SK-N-SH (cell line): ENCODE measurements at regions not wholly inside any gene's neighbourhood (a gene's known extent, or its start where the extent isn't known, plus 50 kb on each side); places are given as distances from the start of the nearest gene placed in this dataset.

Experiments used
- CTCF ChIA-PET: fragments of 300-600, 350-600 bp; formaldehyde crosslinking; extraction: SDS; loops from one replicate; lab custom pipeline; 2021; lab: Yijun Ruan, JAX
- POLR2A ChIA-PET: fragments of 350-600 bp; sonication (Branson Sonifier 250); formaldehyde crosslinking; extraction: SDS; loops from one replicate; lab custom pipeline; 2020; ENCODE audit warnings: antibody characterized with exemption, inconsistent platforms; lab: Yijun Ruan, JAX
- DNase-seq: peaks from one replicate; pipeline ENCODE4 v3.0.0; 2012
- H2AFZ ChIP-seq: fragments of 200-600 bp; sonication (generic); 2 replicates; pipeline ENCODE4 v1.8.1; 2016; ENCODE audit warnings: antibody characterized with exemption, mild to moderate bottlenecking, low read depth
- H3F3A ChIP-seq: fragments of 200-600 bp; sonication (generic); replicated peaks from 2 replicates; pipeline ENCODE3; 2016; ENCODE audit warnings: antibody characterized with exemption, mild to moderate bottlenecking; ENCODE audit not compliant: insufficient read depth
- H3K27ac ChIP-seq, 2 experiments: fragments of 200-500 bp in 1 of 2; fragments of 200-600 bp in 1 of 2; sonication (Bioruptor generic) in 1 of 2; sonication (generic), shearing (Covaris generic) in 1 of 2; 2 replicates each; pipeline versions ENCODE4 v1.5.1 to v1.6.1; 2014 to 2016; ENCODE audit warnings: low read depth in 2 of 2, inconsistent platforms in 1 of 2, low read length in 1 of 2, mild to moderate bottlenecking in 1 of 2, mixed read lengths in 1 of 2
- H3K27me3 ChIP-seq: fragments of 200-600 bp; sonication (generic), shearing (Covaris generic); 2 replicates; pipeline ENCODE4 v1.6.1; 2016; ENCODE audit warnings: mixed run types; ENCODE audit not compliant: insufficient read depth
- H3K36me3 ChIP-seq, 2 experiments: fragments of 200-500 bp in 1 of 2; fragments of 200-600 bp in 1 of 2; sonication (Bioruptor generic) in 1 of 2; sonication (generic) in 1 of 2; replicated peaks in 1 of 2; 2 replicates each; pipeline versions ENCODE3 to v1.5.1; 2014 to 2016; ENCODE audit warnings: low read length in 1 of 2, mild to moderate bottlenecking in 1 of 2; ENCODE audit not compliant: insufficient read depth in 2 of 2, control insufficient read depth in 1 of 2
- H3K4me1 ChIP-seq, 2 experiments: fragments of 200-500 bp in 1 of 2; fragments of 200-600 bp in 1 of 2; sonication (Bioruptor generic) in 1 of 2; sonication (generic), shearing (Covaris generic) in 1 of 2; 2 replicates each; pipeline versions ENCODE4 v1.5.1 to v1.6.1; 2014 to 2016; ENCODE audit warnings: low read depth in 1 of 2, low read length in 1 of 2, mixed run types in 1 of 2; ENCODE audit not compliant: insufficient read depth in 2 of 2, control insufficient read depth in 1 of 2
- H3K4me2 ChIP-seq: fragments of 200-600 bp; sonication (generic), shearing (Covaris generic); 2 replicates; pipeline ENCODE4 v1.6.1; 2017; ENCODE audit warnings: mixed run types
- H3K4me3 ChIP-seq, 2 experiments: fragments of 200-500 bp in 1 of 2; fragments of 200-600 bp in 1 of 2; sonication (Bioruptor generic) in 1 of 2; sonication (generic), shearing (Covaris generic) in 1 of 2; 2 replicates each; pipeline versions ENCODE4 v1.5.1 to v1.8.1; 2014 to 2016; ENCODE audit warnings: low read depth in 2 of 2, inconsistent platforms in 1 of 2, low read length in 1 of 2, mild to moderate bottlenecking in 1 of 2, mixed read lengths in 1 of 2, moderate library complexity in 1 of 2
- H3K79me2 ChIP-seq: fragments of 200-600 bp; sonication (generic); 2 replicates; pipeline ENCODE4 v1.8.1; 2017; ENCODE audit warnings: mild to moderate bottlenecking; ENCODE audit not compliant: insufficient read depth
- H3K9ac ChIP-seq: fragments of 200-600 bp; sonication (generic); 2 replicates; pipeline ENCODE4 v1.6.1; 2017; ENCODE audit warnings: mixed run types
- H3K9me2 ChIP-seq: fragments of 200-600 bp; sonication (generic); 2 replicates; pipeline ENCODE4 v1.6.1; 2017; ENCODE audit warnings: mixed run types
- H3K9me3 ChIP-seq: fragments of 200-600 bp; sonication (generic); 2 replicates; pipeline ENCODE4 v1.6.1; 2017; ENCODE audit warnings: mixed run types, mild to moderate bottlenecking, moderate library complexity
- H4K20me1 ChIP-seq: fragments of 200-600 bp; sonication (generic); 2 replicates; pipeline ENCODE4 v1.6.1; 2017; ENCODE audit warnings: mild to moderate bottlenecking, mixed run types; ENCODE audit not compliant: insufficient read depth
- ELF1 ChIP-seq: IDR thresholded peaks from 2 replicates; pipeline ENCODE4 v1.4.0; 2012
- EP300 ChIP-seq, 2 experiments: IDR thresholded peaks; 2 replicates each; pipeline versions ENCODE4 v1.4.0 to v1.6.1; 2012; ENCODE audit warnings: borderline replicate concordance in 1 of 2, low read depth in 1 of 2, low read length in 1 of 2
- GABPA ChIP-seq: IDR thresholded peaks from 2 replicates; pipeline ENCODE4 v1.4.0; 2012; ENCODE audit warnings: low read depth, mild to moderate bottlenecking
- GATA2 ChIP-seq: sonication (generic); formaldehyde crosslinking; IDR thresholded peaks from 2 replicates; pipeline ENCODE4 v1.5.0; 2020; ENCODE audit warnings: mild to moderate bottlenecking, missing genetic modification reagents
- MEF2A ChIP-seq: IDR thresholded peaks from 2 replicates; pipeline ENCODE4 v1.4.0; 2012; ENCODE audit warnings: low read depth, borderline replicate concordance
- NFIC ChIP-seq: IDR thresholded peaks from 2 replicates; pipeline ENCODE4 v1.4.0; 2012; ENCODE audit warnings: borderline replicate concordance
- RAD21 ChIP-seq: IDR thresholded peaks from 2 replicates; pipeline ENCODE4 v1.6.1; 2012; ENCODE audit warnings: mild to moderate bottlenecking, low read length
- RCOR1 ChIP-seq: fragments of 150-350 bp; IDR thresholded peaks from 2 replicates; pipeline ENCODE4 v1.6.1; 2017; ENCODE audit warnings: antibody characterized with exemption, low read length
- RFX5 ChIP-seq: IDR thresholded peaks from 2 replicates; pipeline ENCODE4 v1.6.1; 2012; ENCODE audit warnings: mild to moderate bottlenecking, improper control_type of control experiment, low read length
- SIN3A ChIP-seq: IDR thresholded peaks from 2 replicates; pipeline ENCODE4 v1.6.1; 2012; ENCODE audit warnings: low read depth, mild to moderate bottlenecking, low read length, moderate library complexity, borderline replicate concordance
- SMC3 ChIP-seq: IDR thresholded peaks from 2 replicates; pipeline ENCODE4 v1.6.1; 2012; ENCODE audit warnings: low read depth, low read length, improper control_type of control experiment
- TCF12 ChIP-seq: IDR thresholded peaks from 2 replicates; pipeline ENCODE4 v1.4.0; 2012
- YY1 ChIP-seq: IDR thresholded peaks from 2 replicates; pipeline ENCODE4 v1.4.0; 2012; ENCODE audit warnings: low read depth, mild to moderate bottlenecking
- WGBS: methylation state at CpG from one replicate; pipeline ENCODE4 v1.1.6; 2017; ENCODE audit warnings: low lambda C conversion rate; 5-methylcytosine and 5-hydroxymethylcytosine counted together
- TF ChIP-seq, protein P1 (sequence below): IDR thresholded peaks from 2 replicates; pipeline ENCODE4 v1.4.0; 2012; ENCODE audit warnings: low read depth
- TF ChIP-seq, protein P2 (sequence below): IDR thresholded peaks from 2 replicates; pipeline ENCODE4 v1.4.0; 2012; ENCODE audit warnings: low read depth, borderline replicate concordance
- TF ChIP-seq, protein P3 (sequence below): fragments of 200-600 bp; sonication (generic); IDR thresholded peaks from 2 replicates; pipeline ENCODE4 v1.6.1; 2017; ENCODE audit warnings: antibody characterized with exemption, mild to moderate bottlenecking, moderate library complexity
- TF ChIP-seq, protein P4 (sequence below): fragments of 150-350 bp; IDR thresholded peaks from 2 replicates; pipeline ENCODE4 v1.6.1; 2016; ENCODE audit warnings: mild to moderate bottlenecking, low read depth, low read length

DNA sequence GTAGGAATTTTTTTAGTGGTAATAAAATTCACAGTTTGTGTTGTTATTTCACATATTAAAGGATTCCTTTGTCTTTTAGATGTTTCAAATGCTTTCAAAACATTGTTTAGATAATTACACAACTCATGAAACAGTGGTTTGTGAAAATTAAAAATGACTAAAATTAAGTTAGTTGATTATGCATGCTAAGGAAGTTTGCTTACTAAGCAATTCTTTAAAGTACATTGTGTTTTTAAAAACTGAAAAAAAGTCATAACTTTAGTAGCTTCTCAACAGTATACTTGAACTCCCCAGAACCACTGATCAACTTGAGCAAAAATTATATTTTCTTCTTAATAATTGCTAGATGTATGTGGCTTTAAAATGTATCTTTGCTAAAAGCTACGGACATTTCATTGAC, 298.4 kb upstream of the MC4R start:
- no peak overlapping the region for H3K4me2 ChIP-seq
- H3K79me2 ChIP-seq, result no peaks in the 10 kb centered on the region
- H3K9me2 ChIP-seq, result no peaks in the 10 kb centered on the region; the same call in 1 of the 2 replicates
- H3K9me3 ChIP-seq, result no peaks in the 10 kb centered on the region
- no peak for DNase-seq
- no peak overlapping the region for H3K4me3 ChIP-seq
- no peaks in the 10 kb centered on the region for H4K20me1 ChIP-seq
- no peaks in the 10 kb centered on the region for H3K4me1 ChIP-seq
- H3K27ac ChIP-seq, result no peak overlapping the region
- no peak overlapping the region for H2AFZ ChIP-seq
- POLR2A ChIA-PET, result no interaction called here
- 60% methylated on average over 1 of the region's 1 CpG for WGBS
- no peak for TF ChIP-seq ELF1
- TF ChIP-seq EP300 (IDR thresholded peaks at IDR 0.05; ENCODE audit: borderline replicate concordance in 1 of 2, low read depth in 1 of 2, low read length in 1 of 2), result no peak
- TF ChIP-seq, protein P1, sequence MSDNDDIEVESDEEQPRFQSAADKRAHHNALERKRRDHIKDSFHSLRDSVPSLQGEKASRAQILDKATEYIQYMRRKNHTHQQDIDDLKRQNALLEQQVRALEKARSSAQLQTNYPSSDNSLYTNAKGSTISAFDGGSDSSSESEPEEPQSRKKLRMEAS, result no peak
- no peak for TF ChIP-seq NFIC
- TF ChIP-seq YY1, result no peak
- no peak for TF ChIP-seq RAD21
- TF ChIP-seq, protein P2, sequence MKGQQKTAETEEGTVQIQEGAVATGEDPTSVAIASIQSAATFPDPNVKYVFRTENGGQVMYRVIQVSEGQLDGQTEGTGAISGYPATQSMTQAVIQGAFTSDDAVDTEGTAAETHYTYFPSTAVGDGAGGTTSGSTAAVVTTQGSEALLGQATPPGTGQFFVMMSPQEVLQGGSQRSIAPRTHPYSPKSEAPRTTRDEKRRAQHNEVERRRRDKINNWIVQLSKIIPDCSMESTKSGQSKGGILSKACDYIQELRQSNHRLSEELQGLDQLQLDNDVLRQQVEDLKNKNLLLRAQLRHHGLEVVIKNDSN, result no peak
- TF ChIP-seq TCF12, result no peak
- TF ChIP-seq, protein P3, sequence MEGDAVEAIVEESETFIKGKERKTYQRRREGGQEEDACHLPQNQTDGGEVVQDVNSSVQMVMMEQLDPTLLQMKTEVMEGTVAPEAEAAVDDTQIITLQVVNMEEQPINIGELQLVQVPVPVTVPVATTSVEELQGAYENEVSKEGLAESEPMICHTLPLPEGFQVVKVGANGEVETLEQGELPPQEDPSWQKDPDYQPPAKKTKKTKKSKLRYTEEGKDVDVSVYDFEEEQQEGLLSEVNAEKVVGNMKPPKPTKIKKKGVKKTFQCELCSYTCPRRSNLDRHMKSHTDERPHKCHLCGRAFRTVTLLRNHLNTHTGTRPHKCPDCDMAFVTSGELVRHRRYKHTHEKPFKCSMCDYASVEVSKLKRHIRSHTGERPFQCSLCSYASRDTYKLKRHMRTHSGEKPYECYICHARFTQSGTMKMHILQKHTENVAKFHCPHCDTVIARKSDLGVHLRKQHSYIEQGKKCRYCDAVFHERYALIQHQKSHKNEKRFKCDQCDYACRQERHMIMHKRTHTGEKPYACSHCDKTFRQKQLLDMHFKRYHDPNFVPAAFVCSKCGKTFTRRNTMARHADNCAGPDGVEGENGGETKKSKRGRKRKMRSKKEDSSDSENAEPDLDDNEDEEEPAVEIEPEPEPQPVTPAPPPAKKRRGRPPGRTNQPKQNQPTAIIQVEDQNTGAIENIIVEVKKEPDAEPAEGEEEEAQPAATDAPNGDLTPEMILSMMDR, result no peak
- TF ChIP-seq SIN3A, result no peak
- TF ChIP-seq, protein P4, sequence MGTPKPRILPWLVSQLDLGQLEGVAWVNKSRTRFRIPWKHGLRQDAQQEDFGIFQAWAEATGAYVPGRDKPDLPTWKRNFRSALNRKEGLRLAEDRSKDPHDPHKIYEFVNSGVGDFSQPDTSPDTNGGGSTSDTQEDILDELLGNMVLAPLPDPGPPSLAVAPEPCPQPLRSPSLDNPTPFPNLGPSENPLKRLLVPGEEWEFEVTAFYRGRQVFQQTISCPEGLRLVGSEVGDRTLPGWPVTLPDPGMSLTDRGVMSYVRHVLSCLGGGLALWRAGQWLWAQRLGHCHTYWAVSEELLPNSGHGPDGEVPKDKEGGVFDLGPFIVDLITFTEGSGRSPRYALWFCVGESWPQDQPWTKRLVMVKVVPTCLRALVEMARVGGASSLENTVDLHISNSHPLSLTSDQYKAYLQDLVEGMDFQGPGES, result no peak
- no peak for TF ChIP-seq SMC3
- no peak for TF ChIP-seq GATA2 (CRISPR knock-in tag)
- TF ChIP-seq MEF2A, result no peak
- TF ChIP-seq RCOR1, result no peak
- TF ChIP-seq GABPA, result no peak
- H3F3A ChIP-seq, result no peaks in the 10 kb centered on the region
- no peak overlapping the region for H3K9ac ChIP-seq
- CTCF ChIA-PET, result interaction anchor here (4.3 kb wide), 1 partner anchor 14 kb away, joined by 17 read pairs; no protein-coding TSS in a partner anchor
- H3K36me3 ChIP-seq, result no peaks in the 10 kb centered on the region
- H3K27me3 ChIP-seq, result no peaks in the 10 kb centered on the region

DNA sequence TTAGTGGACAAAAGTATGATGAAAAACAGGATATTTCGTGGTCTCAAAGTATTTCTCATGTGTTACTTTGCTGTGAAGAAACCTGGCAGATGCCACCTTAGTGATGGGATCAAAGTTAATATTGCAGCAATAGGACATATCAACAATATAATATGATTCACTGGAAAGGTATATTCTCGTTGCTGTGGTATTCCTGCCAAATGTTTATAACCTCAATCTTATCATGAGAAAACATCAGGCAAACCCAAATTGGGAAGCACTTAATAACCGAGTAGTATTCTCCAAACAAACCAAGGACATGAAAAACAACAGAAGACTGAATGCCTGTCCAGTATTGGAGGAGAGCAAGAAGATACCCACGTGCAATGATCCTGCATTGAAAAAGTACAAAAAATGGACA, 302.6 kb upstream of the MC4R start:
- 36% methylated on average over 4 of the region's 4 CpGs for WGBS
- CTCF ChIA-PET, result interaction anchor here (0.6 to 1.2 kb wide), 3 partner anchors 10 to 827 kb away, joined by 3 read pairs; partner anchors contain the start of gene PMAIP1

More for the DNA sequence above, 302.6 kb upstream of the MC4R start:
- DNase-seq, result no peak
- Histone ChIP-seq H3K79me2 (no peaks in the 10 kb centered on the region), H3K9me2 (no peaks in the 10 kb centered on the region; the same call in 1 of the 2 replicates), H3K9ac (no peak overlapping the region), H3K27ac (no peak overlapping the region), H3K9me3 (no peaks in the 10 kb centered on the region), H4K20me1 (no peaks in the 10 kb centered on the region), H2AFZ (no peak overlapping the region), H3K27me3 (peaks cover 5% of the 10 kb centered on the region; the same call in 1 of the 2 replicates), H3K36me3 (no peaks in the 10 kb centered on the region), H3K4me1 (no peaks in the 10 kb centered on the region), H3K4me3 (no peak overlapping the region), H3F3A (no peaks in the 10 kb centered on the region), H3K4me2 (no peak overlapping the region)
- TF ChIP-seq RFX5, result no peak
- POLR2A ChIA-PET, result no interaction called here
